GM23338 (cell line): ENCODE measurements at regions not wholly inside any gene's neighbourhood (a gene's known extent, or its start where the extent isn't known, plus 50 kb on each side); places are given as distances from the start of the nearest gene placed in this dataset.
A peak's percentile ranks its signal among the peaks of the same experiment; 100 is the strongest.

ENCODE experiments used
- ATAC-seq: fragments of 200-7000 bp; cut with Tn5 transposase; 3 replicates; pipeline ENCODE4 v1.9.1; 2020
- DNase-seq: peaks from one replicate; pipeline ENCODE4 v3.0.0-alpha.2; 2015; ENCODE audit warnings: low spot score
- H2AFZ ChIP-seq: fragments of 200-600 bp; sonication (generic); 2 replicates; pipeline ENCODE4 v1.8.0; 2016; ENCODE audit warnings: antibody characterized with exemption, mild to moderate bottlenecking, moderate library complexity
- H3F3A ChIP-seq: fragments of 200-600 bp; sonication (generic); replicated peaks from 2 replicates; pipeline ENCODE4 v1.8.0; 2017; ENCODE audit warnings: antibody characterized with exemption, mixed run types, low read depth
- H3K27ac ChIP-seq: fragments of 200-600 bp; sonication (generic); 2 replicates; pipeline ENCODE4 v1.6.1; 2016; ENCODE audit warnings: low read depth
- H3K27me3 ChIP-seq: fragments of 200-600 bp; sonication (generic); 2 replicates; pipeline ENCODE4 v1.8.0; 2016; ENCODE audit warnings: mild to moderate bottlenecking, mixed run types, moderate library complexity; ENCODE audit not compliant: insufficient read depth
- H3K36me3 ChIP-seq: fragments of 200-600 bp; sonication (generic); 2 replicates; pipeline ENCODE4 v1.8.0; 2016; ENCODE audit warnings: mild to moderate bottlenecking; ENCODE audit not compliant: insufficient read depth
- H3K4me1 ChIP-seq: fragments of 200-600 bp; sonication (generic); 2 replicates; pipeline ENCODE4 v1.8.0; 2016; ENCODE audit warnings: mild to moderate bottlenecking, moderate library complexity; ENCODE audit not compliant: insufficient read depth
- H3K4me2 ChIP-seq: fragments of 200-600 bp; sonication (generic); 2 replicates; pipeline ENCODE4 v1.7.1; 2017; ENCODE audit warnings: mixed run types
- H3K4me3 ChIP-seq: fragments of 200-600 bp; sonication (generic); 2 replicates; pipeline ENCODE4 v1.6.1; 2016; ENCODE audit warnings: mixed run types
- H3K79me2 ChIP-seq: fragments of 200-600 bp; sonication (generic); replicated peaks from 2 replicates; pipeline ENCODE4 v1.8.0; 2017; ENCODE audit warnings: mild to moderate bottlenecking; ENCODE audit not compliant: insufficient read depth
- H3K9me2 ChIP-seq: fragments of 200-600 bp; sonication (generic); 2 replicates; pipeline ENCODE4 v1.8.0; 2017; ENCODE audit not compliant: insufficient read depth
- H4K20me1 ChIP-seq: fragments of 200-600 bp; sonication (generic); replicated peaks from 2 replicates; pipeline ENCODE4 v1.8.0; 2017; ENCODE audit warnings: mild to moderate bottlenecking; ENCODE audit not compliant: insufficient read depth
- H3K27ac Mint-ChIP-seq: 2 replicates; pipeline ENCODE4 v1.8.0; 2020; ENCODE audit warnings: inconsistent platforms, mild to moderate bottlenecking, moderate library complexity, mixed read lengths
- H3K27me3 Mint-ChIP-seq: 3 replicates; pipeline ENCODE4 v1.8.0; 2022; ENCODE audit warnings: low read depth, mild to moderate bottlenecking, moderate library complexity, mixed read lengths, inconsistent platforms; ENCODE audit not compliant: insufficient read depth, poor library complexity
- H3K36me3 Mint-ChIP-seq: 3 replicates; pipeline ENCODE4 v1.8.0; 2021; ENCODE audit warnings: low read depth, mild to moderate bottlenecking, inconsistent platforms, moderate library complexity, mixed read lengths
- H3K4me1 Mint-ChIP-seq: 3 replicates; pipeline ENCODE4 v1.8.0; 2020; ENCODE audit warnings: mild to moderate bottlenecking, inconsistent platforms, mixed read lengths
- H3K4me3 Mint-ChIP-seq: 3 replicates; pipeline ENCODE4 v1.8.0; 2021; ENCODE audit warnings: moderate library complexity, mild to moderate bottlenecking, inconsistent platforms, mixed read lengths
- H3K9me3 Mint-ChIP-seq: 3 replicates; pipeline ENCODE4 v1.8.0; 2020; ENCODE audit warnings: moderate library complexity, mild to moderate bottlenecking, inconsistent platforms, mixed read lengths
- CREB1 ChIP-seq: fragments of 250-450 bp; sonication (Bioruptor Pico); IDR thresholded peaks from 2 replicates; pipeline ENCODE4 v1.5.0; 2020; ENCODE audit warnings: low read depth, mild to moderate bottlenecking, moderate library complexity
- CTCF ChIP-seq, 2 experiments: fragments of 200-600 bp in 1 of 2; sonication (generic) in 1 of 2; conservative IDR thresholded peaks; 2 replicates each; pipeline versions ENCODE4 v1.5.1 to v1.6.1; 2016 to 2017; ENCODE audit warnings: antibody characterized with exemption in 2 of 2, low read depth in 2 of 2, mild to moderate bottlenecking in 2 of 2, moderate library complexity in 1 of 2
- ETS1 ChIP-seq: IDR thresholded peaks from 2 replicates; pipeline ENCODE4 v1.6.1; 2016; ENCODE audit warnings: antibody characterized with exemption
- EZH2 ChIP-seq: fragments of 200-600 bp; sonication (generic); IDR thresholded peaks from one replicate; pipeline ENCODE4 v1.8.0; 2017; ENCODE audit warnings: antibody characterized with exemption, mild to moderate bottlenecking, low read depth; ENCODE audit not compliant: unreplicated experiment
- EZH2phosphoT487 ChIP-seq: fragments of 200-600 bp; sonication (generic); IDR thresholded peaks from one replicate; pipeline ENCODE4 v1.8.1; 2018; ENCODE audit warnings: antibody characterized with exemption; ENCODE audit not compliant: unreplicated experiment
- JUNB ChIP-seq: IDR thresholded peaks from one replicate; pipeline ENCODE4 v1.6.1; 2016; ENCODE audit warnings: antibody characterized with exemption; ENCODE audit not compliant: unreplicated experiment
- NANOG ChIP-seq: IDR thresholded peaks from 2 replicates; pipeline ENCODE4 v1.6.1; 2016; ENCODE audit warnings: antibody characterized with exemption, borderline replicate concordance
- POLR2AphosphoS5 ChIP-seq: IDR thresholded peaks from 2 replicates; pipeline ENCODE4 v1.6.1; 2016; ENCODE audit warnings: antibody characterized with exemption, low read depth
- REST ChIP-seq: IDR thresholded peaks from one replicate; pipeline ENCODE4 v1.6.1; 2018; ENCODE audit warnings: antibody characterized with exemption; ENCODE audit not compliant: unreplicated experiment
- STAT1 ChIP-seq: IDR thresholded peaks from one replicate; pipeline ENCODE4 v1.6.1; 2016; ENCODE audit warnings: antibody characterized with exemption; ENCODE audit not compliant: unreplicated experiment
- ZNF114 ChIP-seq: fragments of 250-450 bp; sonication (Bioruptor Pico); IDR thresholded peaks from 2 replicates; pipeline ENCODE4 v1.5.0; 2020; ENCODE audit warnings: mild to moderate bottlenecking, moderate library complexity
- ZNF331 ChIP-seq: fragments of 250-450 bp; sonication (Bioruptor Pico); IDR thresholded peaks from 2 replicates; pipeline ENCODE4 v1.5.0; 2020; ENCODE audit warnings: low read depth, mild to moderate bottlenecking, moderate library complexity
- ZNF462 ChIP-seq: fragments of 250-450 bp; sonication (Bioruptor Pico); IDR thresholded peaks from 2 replicates; pipeline ENCODE4 v1.5.0; 2020; ENCODE audit warnings: mild to moderate bottlenecking, moderate library complexity

GRCh38 chr9:111237447-111237846 is 92.6 kb downstream of the OR2K2 start:
- Histone ChIP-seq H3F3A (no peaks in the 10 kb centered on the region), H3K27me3 (no peaks in the 10 kb centered on the region), H3K4me1 (peaks cover 16% of the 10 kb centered on the region), H3K4me3 (no peak overlapping the region), H4K20me1 (no peaks in the 10 kb centered on the region), H3K9me2 (no peaks in the 10 kb centered on the region), H3K36me3 (no peaks in the 10 kb centered on the region), H3K4me2 (no peak overlapping the region), H3K79me2 (no peaks in the 10 kb centered on the region), H3K27ac (no peak overlapping the region), H2AFZ (0 out of 2 replicates have a peak overlapping the region, but pooled peaks have one; percentile 29)
- Mint-ChIP-seq H3K4me3 (no peak overlapping the region), H3K9me3 (no peaks in the 10 kb centered on the region), H3K27me3 (peaks cover 5% of the 10 kb centered on the region), H3K36me3 (no peaks in the 10 kb centered on the region), H3K27ac (no peak overlapping the region), H3K4me1 (peaks cover 22% of the 10 kb centered on the region)
- TF ChIP-seq ZNF114: no peak
- no peak for TF ChIP-seq STAT1
- no peak for TF ChIP-seq REST
- TF ChIP-seq CTCF (conservative IDR thresholded peaks at IDR 0.05; ENCODE audit: low read depth in 2 of 2): no peak
- no peak for TF ChIP-seq EZH2
- TF ChIP-seq JUNB: no peak
- TF ChIP-seq POLR2AphosphoS5: no peak
- no peak for TF ChIP-seq ZNF331 (CRISPR knock-in tag)
- no peak for TF ChIP-seq ZNF462 (CRISPR knock-in tag)
- TF ChIP-seq EZH2phosphoT487: no peak
- TF ChIP-seq NANOG: no peak
- no peak for TF ChIP-seq CREB1
- no peak for TF ChIP-seq ETS1
- DNase-seq (peak; percentile 1), ATAC-seq (no peak)
